Stimulated activated CD8-positive, alpha-beta memory T cell treated with anti-CD3 and anti-CD28 coated beads, Interleukin-4, amount 100 ng/mL, for 48 hours (primary cell): ENCODE measurements at regions not wholly inside any gene's neighbourhood (a gene's known extent, or its start where the extent isn't known, plus 50 kb on each side); places are given as distances from the start of the nearest gene placed in this dataset.
"Not testable (repeated sequence)": the region's sequence is repeated elsewhere in the genome, so short reads cannot be mapped to it uniquely, and the experiment has no call there.

Source experiments
- DNase-seq: peaks from one replicate; pipeline ENCODE4 v3.0.0-alpha.2; 2020

GRCh38 chr18:70395771-70396170 is 106.9 kb downstream of the SOCS6 start:
- DNase-seq = not testable (repeated sequence)

GRCh38 chr18:70394672-70395071 is 105.8 kb downstream of the SOCS6 start:
- DNase-seq = no peak

- DNase-seq = no peak
These were observed 101.7 kb downstream of the SOCS6 start for GRCh38 chr18:70390371-70391090.

DNA sequence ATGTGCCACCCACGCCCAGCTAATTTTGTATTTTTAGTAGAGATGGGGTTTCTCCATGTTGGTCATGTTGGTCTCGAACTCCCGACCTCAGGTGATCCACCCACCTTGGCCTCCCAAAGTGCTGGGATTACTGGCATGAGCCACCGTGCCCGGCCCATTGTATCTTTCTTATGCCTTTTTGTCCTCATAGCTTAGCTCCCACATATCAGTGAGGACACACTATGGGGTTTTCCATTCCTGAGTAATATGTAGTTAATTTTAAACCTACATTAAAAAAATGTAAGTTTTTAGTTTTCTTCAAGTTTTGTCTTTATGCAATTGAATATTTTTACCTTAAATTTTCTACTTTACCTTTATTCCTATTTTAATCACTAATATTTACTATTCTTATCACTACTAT is 100.2 kb downstream of the SOCS6 start:
- DNase-seq = not testable (repeated sequence)

DNA sequence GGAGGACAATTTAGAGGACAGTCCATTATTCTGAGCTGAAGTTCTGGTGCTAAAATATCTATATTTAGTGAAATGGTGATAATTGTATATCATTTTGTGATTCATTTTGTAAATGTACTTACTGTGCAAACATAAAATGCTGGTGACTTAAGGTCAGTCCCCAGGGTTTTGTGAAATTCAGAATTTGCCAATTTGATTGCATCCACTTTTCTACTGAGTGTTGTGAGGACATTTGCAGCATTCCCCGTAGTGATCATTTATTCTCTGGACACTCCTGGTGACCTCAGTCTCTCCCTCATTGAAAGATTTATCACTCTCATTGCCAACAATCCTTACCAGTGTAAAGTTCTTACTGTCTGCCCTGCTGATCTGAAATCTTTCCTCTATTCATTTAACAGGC is 98.2 kb downstream of the SOCS6 start:
- no peak for DNase-seq

- no peak for DNase-seq
These were observed 97.7 kb downstream of the SOCS6 start for GRCh38 chr18:70386582-70386981.

DNA sequence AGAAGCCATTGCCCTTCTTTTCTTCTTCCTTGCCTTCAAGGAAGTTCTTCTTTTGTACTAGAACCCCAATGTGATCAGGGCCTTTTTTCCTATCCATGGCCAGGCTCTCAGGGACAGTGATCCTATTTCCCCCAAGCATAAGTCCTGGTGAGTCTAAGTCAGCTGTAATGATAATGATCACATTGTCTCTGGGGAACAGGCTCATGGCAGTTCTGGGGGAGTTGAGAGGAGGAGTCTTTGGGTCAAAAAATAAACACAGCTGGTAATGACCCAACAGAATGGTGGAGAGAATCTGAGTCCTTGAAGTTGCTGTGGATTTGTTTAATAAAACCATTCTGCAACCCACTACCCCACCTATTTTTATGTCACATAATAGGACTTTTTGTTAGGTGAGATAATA is 96.6 kb downstream of the SOCS6 start:
- no peak for DNase-seq

GRCh38 chr18:70384181-70384790 is 95.4 kb downstream of the SOCS6 start:
- DNase-seq = no peak

DNA sequence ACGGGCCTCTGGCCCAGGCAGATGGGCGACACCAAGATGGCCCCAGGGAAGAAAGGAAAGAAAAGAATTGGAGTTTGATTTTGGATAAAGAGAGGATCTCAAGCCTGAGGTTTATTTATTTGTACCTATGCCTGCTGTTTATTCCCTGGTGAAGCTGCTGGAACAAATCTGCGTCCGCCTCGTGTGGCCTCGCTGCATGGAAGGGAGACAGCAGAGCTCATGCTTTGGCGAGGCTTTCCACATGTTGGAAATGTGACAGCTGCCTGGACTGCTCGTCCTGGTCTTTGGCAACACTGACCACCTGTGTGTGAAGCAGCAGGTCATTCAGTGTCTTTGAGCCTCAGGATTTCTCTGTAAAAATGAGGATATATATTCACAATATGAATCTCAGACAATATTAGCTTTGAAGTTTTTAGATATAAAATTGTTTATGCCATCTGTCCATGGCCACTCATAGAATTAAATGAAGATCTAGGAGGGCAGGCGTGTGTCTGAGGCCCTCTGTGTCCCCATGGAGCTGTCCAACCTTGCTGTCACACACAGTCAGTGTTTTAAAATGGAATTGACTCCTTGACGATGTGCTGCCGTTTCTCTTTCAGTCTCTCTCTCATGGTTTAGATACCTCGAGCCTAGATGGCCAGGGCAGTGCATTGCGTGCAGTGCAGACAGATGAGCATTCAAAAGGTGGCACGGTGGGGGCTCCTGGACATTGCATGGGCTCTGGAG is 94.3 kb downstream of the SOCS6 start:
- no peak for DNase-seq

DNA sequence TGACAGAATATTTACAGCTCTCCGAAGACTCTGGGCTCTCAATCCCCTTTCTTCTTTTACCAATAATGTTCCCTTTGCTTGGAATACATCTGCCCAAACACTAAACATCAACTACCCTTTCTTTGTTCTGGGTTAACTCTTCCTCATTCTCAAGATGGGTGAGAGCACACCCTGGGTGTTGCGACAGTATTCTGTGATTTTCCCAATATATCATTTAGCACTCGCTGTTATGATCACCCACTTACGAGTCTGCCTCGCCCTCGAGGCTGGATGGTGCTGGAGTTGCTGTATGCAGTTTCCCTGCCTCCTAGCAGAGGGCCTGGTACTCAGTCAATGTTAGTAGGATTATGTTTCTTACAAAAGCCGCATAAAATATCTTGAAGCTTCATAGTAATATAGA is 93.2 kb downstream of the SOCS6 start:
- no peak for DNase-seq

- DNase-seq = no peak
These were observed 92.4 kb downstream of the SOCS6 start for GRCh38 chr18:70380915-70381896.
